ENCODE measurements at regions not wholly inside any gene's neighbourhood (a gene's known extent, or its start where the extent isn't known, plus 50 kb on each side); places are given as distances from the start of the nearest gene placed in this dataset.
A peak's percentile ranks its signal among the peaks of the same experiment; 100 is the strongest.

GRCh38 chr3:165642761-165643420 lies 194.3 kb downstream of the BCHE start:
- H3K36me3 ChIP-seq: no peaks in the 10 kb centered on the region
- peaks cover 0 to 17% (median 10%) of the 10 kb centered on the region in 3 donors for H3K4me1 ChIP-seq
- no peak overlapping the region for H3K4me3 ChIP-seq
- TF ChIP-seq POLR2AphosphoS5 (IDR thresholded peaks at IDR 0.05) (peak; percentile 87), CTCF (IDR thresholded peaks at IDR 0.05) (no peak)
- ATAC-seq: peak; percentile 96
- no peaks in the 10 kb centered on the region for H3K27me3 ChIP-seq
- H3K9me3 ChIP-seq: peaks cover 0 to 7% (median 0%) of the 10 kb centered on the region in 3 donors
- H3K27ac ChIP-seq: peak overlapping the region; percentile 82 to 96 (median 84)
- 11 to 13% methylated on average over 4 of the region's 4 CpGs for WGBS, 2 donors (ENCODE audit: low coverage in 1 of 2)

- Histone ChIP-seq H3K27me3 (no peaks in the 10 kb centered on the region), H3K9me3 (peaks cover 0 to 7% (median 0%) of the 10 kb centered on the region in 3 donors), H3K27ac (peak overlapping the region in 2 of 4 donors; percentile 82 to 83), H3K4me3 (no peak overlapping the region), H3K4me1 (peaks cover 0 to 17% (median 10%) of the 10 kb centered on the region in 3 donors), H3K36me3 (no peaks in the 10 kb centered on the region)
- WGBS, 2 donors (ENCODE audit: low coverage in 1 of 2): 75 to 83% methylated on average over 3 to 5 of the region's 5 CpGs
- ATAC-seq: no peak
- TF ChIP-seq CTCF (IDR thresholded peaks at IDR 0.05): no peak
- no peak for TF ChIP-seq POLR2AphosphoS5 (IDR thresholded peaks at IDR 0.05)
- TF ChIP-seq EP300 (IDR thresholded peaks at IDR 0.05): no peak
- no peak for TF ChIP-seq POLR2A (IDR thresholded peaks at IDR 0.05)
Measured at GRCh38 chr3:165641569-165642310, 195.5 kb downstream of the BCHE start.

GRCh38 chr3:165640970-165641369 lies 196.3 kb downstream of the BCHE start:
- Histone ChIP-seq H3K36me3 (no peaks in the 10 kb centered on the region), H3K9me3 (peaks cover 0 to 7% (median 0%) of the 10 kb centered on the region in 3 donors), H3K4me3 (no peak overlapping the region), H3K27ac (no peak overlapping the region), H3K4me1 (peaks cover 0 to 17% (median 10%) of the 10 kb centered on the region in 3 donors), H3K27me3 (no peaks in the 10 kb centered on the region)
- ATAC-seq: no peak
- 70 to 88% methylated on average over 1 of the region's 1 CpG for WGBS, 2 donors (ENCODE audit: low coverage in 1 of 2)
- TF ChIP-seq POLR2AphosphoS5 (IDR thresholded peaks at IDR 0.05) (no peak), POLR2A (IDR thresholded peaks at IDR 0.05) (no peak), CTCF (IDR thresholded peaks at IDR 0.05) (no peak), EP300 (IDR thresholded peaks at IDR 0.05) (no peak)

- no peak for ATAC-seq
- Histone ChIP-seq H3K9me3 (no peaks in the 10 kb centered on the region), H3K4me3 (no peak overlapping the region), H3K4me1 (peaks cover 0 to 17% (median 10%) of the 10 kb centered on the region in 3 donors), H3K27ac (no peak overlapping the region), H3K36me3 (no peaks in the 10 kb centered on the region), H3K27me3 (no peaks in the 10 kb centered on the region)
- TF ChIP-seq EP300 (IDR thresholded peaks at IDR 0.05): no peak
- TF ChIP-seq POLR2AphosphoS5 (IDR thresholded peaks at IDR 0.05): no peak
- no peak for TF ChIP-seq POLR2A (IDR thresholded peaks at IDR 0.05)
- TF ChIP-seq CTCF (IDR thresholded peaks at IDR 0.05): no peak
- WGBS, 2 donors (ENCODE audit: low coverage in 1 of 2): 46 to 86% methylated on average over 1 of the region's 1 CpG
Measured at GRCh38 chr3:165640031-165640430, 197.2 kb downstream of the BCHE start.

All from gastroesophageal sphincter (tissue), 4 donors.